Breast epithelium (tissue), 3 donors: ENCODE measurements at regions not wholly inside any gene's neighbourhood (a gene's known extent, or its start where the extent isn't known, plus 50 kb on each side); places are given as distances from the start of the nearest gene placed in this dataset.
"Not testable (repeated sequence)": the region's sequence is repeated elsewhere in the genome, so short reads cannot be mapped to it uniquely, and the experiment has no call there.

Experiments used
- CTCF ChIP-seq, 3 donors: fragments of 450-650 bp; IDR thresholded peaks; one replicate each; pipeline ENCODE4 v1.5.1; 2016 to 2017; ENCODE audit warnings: antibody characterized with exemption in 3 of 3, mild to moderate bottlenecking in 3 of 3, moderate library complexity in 3 of 3
- POLR2A ChIP-seq: fragments of 450-650 bp; IDR thresholded peaks from one replicate; pipeline ENCODE4 v1.6.1; 2016; ENCODE audit warnings: antibody characterized with exemption, mild to moderate bottlenecking, moderate library complexity

DNA sequence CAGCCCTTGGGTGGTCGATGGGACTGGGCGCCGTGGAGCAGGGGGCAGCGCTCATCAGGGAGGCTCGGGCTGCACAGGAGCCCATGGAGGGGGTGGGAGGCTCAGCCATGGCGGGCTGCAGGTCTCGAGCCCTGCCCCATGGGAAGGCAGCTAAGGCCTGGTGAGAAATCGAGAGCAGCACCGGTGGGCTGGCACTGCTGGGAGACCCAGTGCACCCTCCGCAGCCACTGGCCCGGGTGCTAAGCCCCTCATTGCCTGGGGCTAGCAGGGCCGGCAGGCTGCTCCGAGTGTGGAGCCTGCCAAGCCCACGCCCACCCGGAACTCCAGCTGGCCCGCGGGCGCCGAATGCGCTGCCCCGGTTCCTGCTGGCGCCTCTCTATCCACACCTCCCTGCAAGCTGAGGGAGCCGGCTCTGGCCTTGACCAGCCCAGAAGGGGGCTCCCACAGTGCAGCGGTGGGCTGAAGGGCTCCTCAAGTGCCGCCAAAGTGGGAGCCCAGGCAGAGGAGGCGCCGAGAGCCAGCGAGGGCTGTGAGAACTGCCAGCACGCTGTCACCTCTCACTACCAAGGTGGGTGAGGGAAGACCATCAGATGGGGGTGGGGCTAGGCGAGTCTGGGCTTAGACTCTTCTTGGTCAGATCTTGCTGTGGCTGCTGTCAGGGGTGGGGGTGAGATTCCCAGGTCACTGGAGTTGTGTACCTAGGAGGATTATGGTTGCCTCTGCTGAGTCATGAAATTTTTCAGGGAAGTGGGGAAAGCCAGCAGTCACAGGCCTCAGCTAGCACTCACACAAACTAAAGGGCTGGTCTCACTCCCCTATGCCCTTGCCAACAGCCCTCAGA, 87.0 kb upstream of the NDST4 start:
- not testable (repeated sequence) for TF ChIP-seq CTCF (IDR thresholded peaks at IDR 0.05); POLR2A
